ENCODE measurements at regions not wholly inside any gene's neighbourhood (a gene's known extent, or its start where the extent isn't known, plus 50 kb on each side); places are given as distances from the start of the nearest gene placed in this dataset.
"Not testable (repeated sequence)": the region's sequence is repeated elsewhere in the genome, so short reads cannot be mapped to it uniquely, and the experiment has no call there.

GRCh38 chr6:8845690-8846089, 410.3 kb upstream of the SLC35B3 start:
- H3K4me1 Mint-ChIP-seq (ENCODE audit: low read depth, unreplicated experiment), result no peaks in the 10 kb centered on the region
- CTCF ChIA-PET, result no interaction called here
- intact Hi-C loops (cut with micrococcal nuclease; ENCODE audit: unreplicated experiment), result no loop called here
- no peaks in the 10 kb centered on the region for H3K27me3 Mint-ChIP-seq (ENCODE audit: unreplicated experiment)
- BruUV-seq (replicated peaks), result no TSS peak
- TF ChIP-seq, protein P1, sequence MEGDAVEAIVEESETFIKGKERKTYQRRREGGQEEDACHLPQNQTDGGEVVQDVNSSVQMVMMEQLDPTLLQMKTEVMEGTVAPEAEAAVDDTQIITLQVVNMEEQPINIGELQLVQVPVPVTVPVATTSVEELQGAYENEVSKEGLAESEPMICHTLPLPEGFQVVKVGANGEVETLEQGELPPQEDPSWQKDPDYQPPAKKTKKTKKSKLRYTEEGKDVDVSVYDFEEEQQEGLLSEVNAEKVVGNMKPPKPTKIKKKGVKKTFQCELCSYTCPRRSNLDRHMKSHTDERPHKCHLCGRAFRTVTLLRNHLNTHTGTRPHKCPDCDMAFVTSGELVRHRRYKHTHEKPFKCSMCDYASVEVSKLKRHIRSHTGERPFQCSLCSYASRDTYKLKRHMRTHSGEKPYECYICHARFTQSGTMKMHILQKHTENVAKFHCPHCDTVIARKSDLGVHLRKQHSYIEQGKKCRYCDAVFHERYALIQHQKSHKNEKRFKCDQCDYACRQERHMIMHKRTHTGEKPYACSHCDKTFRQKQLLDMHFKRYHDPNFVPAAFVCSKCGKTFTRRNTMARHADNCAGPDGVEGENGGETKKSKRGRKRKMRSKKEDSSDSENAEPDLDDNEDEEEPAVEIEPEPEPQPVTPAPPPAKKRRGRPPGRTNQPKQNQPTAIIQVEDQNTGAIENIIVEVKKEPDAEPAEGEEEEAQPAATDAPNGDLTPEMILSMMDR (IDR thresholded peaks at IDR 0.05; ENCODE audit: unreplicated experiment), result no peak
- no peak overlapping the region for H3K27ac Mint-ChIP-seq (ENCODE audit: unreplicated experiment)
- H3K36me3 Mint-ChIP-seq (ENCODE audit: insufficient read depth, unreplicated experiment), result no peaks in the 10 kb centered on the region
- H3K9me3 Mint-ChIP-seq (ENCODE audit: low read depth, unreplicated experiment), result peaks cover 2% of the 10 kb centered on the region
- no peak overlapping the region for H3K4me3 Mint-ChIP-seq (ENCODE audit: low read depth, unreplicated experiment)
- DNase-seq, result no peak

DNA sequence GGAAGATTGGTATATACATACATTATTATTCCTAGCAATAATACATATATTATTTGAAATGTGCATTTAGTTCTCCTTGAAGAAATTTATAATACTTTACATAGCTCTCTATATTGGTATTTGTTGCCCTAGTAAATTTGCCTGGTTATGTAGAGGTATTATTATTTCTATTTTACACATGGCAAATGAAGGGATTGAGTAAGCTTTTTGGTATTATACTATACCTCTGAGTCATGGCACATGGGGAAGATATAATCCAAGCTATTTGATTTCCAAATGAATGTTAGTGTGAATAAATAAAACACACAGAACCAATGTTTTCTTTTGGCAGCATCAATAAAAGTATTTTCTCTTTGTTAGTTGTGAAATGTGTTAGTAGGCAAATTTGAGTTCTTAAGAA, 409.6 kb upstream of the SLC35B3 start:
- DNase-seq, result no peak
- BruUV-seq (replicated peaks), result no TSS peak
- intact Hi-C loops (cut with micrococcal nuclease; ENCODE audit: unreplicated experiment), result no loop called here
- Mint-ChIP-seq H3K27ac (ENCODE audit: unreplicated experiment) (no peak overlapping the region), H3K27me3 (ENCODE audit: unreplicated experiment) (no peaks in the 10 kb centered on the region), H3K9me3 (ENCODE audit: low read depth, unreplicated experiment) (no peaks in the 10 kb centered on the region), H3K36me3 (ENCODE audit: insufficient read depth, unreplicated experiment) (no peaks in the 10 kb centered on the region), H3K4me1 (ENCODE audit: low read depth, unreplicated experiment) (no peaks in the 10 kb centered on the region), H3K4me3 (ENCODE audit: low read depth, unreplicated experiment) (no peak overlapping the region)
- CTCF ChIA-PET, result no interaction called here
- TF ChIP-seq, protein P1 (IDR thresholded peaks at IDR 0.05; ENCODE audit: unreplicated experiment), result no peak

DNA sequence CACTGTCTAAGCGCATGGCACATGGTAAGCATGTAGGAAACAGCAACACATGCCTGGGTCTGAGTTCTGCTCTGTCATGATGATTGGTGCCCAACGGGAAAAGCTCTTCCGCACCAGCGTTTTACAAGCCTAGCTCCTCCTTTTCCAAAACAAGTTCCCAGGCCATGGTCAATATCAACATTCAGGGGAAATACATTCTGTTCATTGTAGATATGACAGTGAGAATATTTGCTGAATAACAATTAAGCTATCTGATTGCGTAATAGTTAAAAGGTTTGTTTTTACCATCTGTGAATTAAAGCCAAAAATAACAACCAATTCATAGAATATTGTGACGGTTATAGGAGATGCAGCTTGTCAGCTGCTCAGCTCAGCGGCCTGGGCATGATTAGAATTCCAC, 404.3 kb upstream of the SLC35B3 start:
- no peaks in the 10 kb centered on the region for H3K4me1 Mint-ChIP-seq (ENCODE audit: low read depth, unreplicated experiment)
- CTCF ChIA-PET, result no interaction called here
- no TSS peak for BruUV-seq (replicated peaks)
- H3K4me3 Mint-ChIP-seq (ENCODE audit: low read depth, unreplicated experiment), result no peak overlapping the region
- TF ChIP-seq, protein P1 (IDR thresholded peaks at IDR 0.05; ENCODE audit: unreplicated experiment), result no peak
- H3K9me3 Mint-ChIP-seq (ENCODE audit: low read depth, unreplicated experiment), result no peaks in the 10 kb centered on the region
- intact Hi-C loops (cut with micrococcal nuclease; ENCODE audit: unreplicated experiment), result no loop called here
- no peak overlapping the region for H3K27ac Mint-ChIP-seq (ENCODE audit: unreplicated experiment)
- H3K36me3 Mint-ChIP-seq (ENCODE audit: insufficient read depth, unreplicated experiment), result no peaks in the 10 kb centered on the region
- DNase-seq, result no peak
- H3K27me3 Mint-ChIP-seq (ENCODE audit: unreplicated experiment), result no peaks in the 10 kb centered on the region

- H3K27ac Mint-ChIP-seq (ENCODE audit: unreplicated experiment), result no peak overlapping the region
- BruUV-seq (replicated peaks), result no TSS peak
- H3K36me3 Mint-ChIP-seq (ENCODE audit: insufficient read depth, unreplicated experiment), result no peaks in the 10 kb centered on the region
- H3K27me3 Mint-ChIP-seq (ENCODE audit: unreplicated experiment), result no peaks in the 10 kb centered on the region
- intact Hi-C loops (cut with micrococcal nuclease; ENCODE audit: unreplicated experiment), result no loop called here
- H3K4me3 Mint-ChIP-seq (ENCODE audit: low read depth, unreplicated experiment), result no peak overlapping the region
- CTCF ChIA-PET, result no interaction called here
- TF ChIP-seq, protein P1 (IDR thresholded peaks at IDR 0.05; ENCODE audit: unreplicated experiment), result no peak
- no peaks in the 10 kb centered on the region for H3K9me3 Mint-ChIP-seq (ENCODE audit: low read depth, unreplicated experiment)
- DNase-seq, result no peak
- no peaks in the 10 kb centered on the region for H3K4me1 Mint-ChIP-seq (ENCODE audit: low read depth, unreplicated experiment)
These were observed 402.0 kb upstream of the SLC35B3 start for GRCh38 chr6:8837343-8837742.

DNA sequence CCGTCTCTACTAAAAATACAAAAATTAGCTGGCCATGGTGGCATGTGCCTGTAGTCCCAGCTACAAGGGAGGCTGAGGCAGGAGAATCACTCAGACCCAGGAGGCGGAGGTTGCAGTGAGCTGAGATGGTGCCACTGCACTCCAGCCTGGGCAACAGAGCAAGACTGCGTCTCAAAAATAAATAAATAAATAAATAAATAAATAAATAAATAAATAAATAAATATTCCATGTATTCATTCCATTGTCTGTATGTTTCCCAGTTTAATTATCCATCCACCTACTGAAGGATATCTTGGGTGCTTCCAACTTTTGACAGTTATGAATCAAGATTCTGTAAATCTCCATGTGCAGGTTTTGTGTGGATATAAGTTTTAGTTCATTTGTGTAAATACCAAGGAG, 397.4 kb upstream of the SLC35B3 start:
- H3K27ac Mint-ChIP-seq (ENCODE audit: unreplicated experiment); H3K4me3 Mint-ChIP-seq (ENCODE audit: low read depth, unreplicated experiment); BruUV-seq (replicated peaks); CTCF ChIA-PET; H3K9me3 Mint-ChIP-seq (ENCODE audit: low read depth, unreplicated experiment); H3K27me3 Mint-ChIP-seq (ENCODE audit: unreplicated experiment); DNase-seq; intact Hi-C loops (cut with micrococcal nuclease; ENCODE audit: unreplicated experiment); H3K4me1 Mint-ChIP-seq (ENCODE audit: low read depth, unreplicated experiment); H3K36me3 Mint-ChIP-seq (ENCODE audit: insufficient read depth, unreplicated experiment): not testable (repeated sequence)
